Activated CD4-positive, alpha-beta T cell treated with anti-CD3 and anti-CD28 coated beads for 36 hours (primary cell): ENCODE measurements at regions not wholly inside any gene's neighbourhood (a gene's known extent, or its start where the extent isn't known, plus 50 kb on each side); places are given as distances from the start of the nearest gene placed in this dataset.

Experiments
- ATAC-seq: fragments of 200-7000 bp; cut with Tn5 transposase; one replicate; pipeline ENCODE4 v1.10.0; 2021; ENCODE audit warnings: mild to moderate bottlenecking, moderate library complexity
- CTCF ChIA-PET: fragments of 350-600 bp; sonication (Branson Sonifier 250); formaldehyde crosslinking; loops from one replicate; lab custom pipeline; 2021; ENCODE audit warnings: antibody characterized with exemption; lab: Charles Lee
- POLR2A ChIA-PET: fragments of 350-600 bp; sonication (Branson Sonifier 250); formaldehyde crosslinking; loops from one replicate; lab custom pipeline; 2021; ENCODE audit warnings: antibody characterized with exemption, inconsistent platforms; lab: Charles Lee
- DNase-seq: peaks from one replicate; pipeline ENCODE4 v3.0.0-alpha.2; 2020
- H3K27ac Mint-ChIP-seq: one replicate; pipeline ENCODE4 v1.8.0; 2021; ENCODE audit warnings: mixed read lengths
- H3K27me3 Mint-ChIP-seq: one replicate; pipeline ENCODE4 v1.8.0; 2021; ENCODE audit warnings: mixed read lengths
- H3K36me3 Mint-ChIP-seq: one replicate; pipeline ENCODE4 v1.8.0; 2021; ENCODE audit warnings: low read depth, mixed read lengths
- H3K4me1 Mint-ChIP-seq: one replicate; pipeline ENCODE4 v1.8.0; 2021; ENCODE audit warnings: mixed read lengths
- H3K4me3 Mint-ChIP-seq: one replicate; pipeline ENCODE4 v1.8.0; 2021; ENCODE audit warnings: mild to moderate bottlenecking, moderate library complexity, mixed read lengths
- H3K9me3 Mint-ChIP-seq: one replicate; pipeline ENCODE4 v1.8.0; 2021; ENCODE audit warnings: low read depth, mixed read lengths
- intact Hi-C, 2 experiments: fragments of 100-400 bp; cut with DNase I in 1 of 2; cut with micrococcal nuclease in 1 of 2; formaldehyde crosslinking; loops; one replicate each; pipeline versions ENCODE4 v1.14.2 to v1.15.1; 2022 to 2024; cut with DNase I, micrococcal nuclease

DNA sequence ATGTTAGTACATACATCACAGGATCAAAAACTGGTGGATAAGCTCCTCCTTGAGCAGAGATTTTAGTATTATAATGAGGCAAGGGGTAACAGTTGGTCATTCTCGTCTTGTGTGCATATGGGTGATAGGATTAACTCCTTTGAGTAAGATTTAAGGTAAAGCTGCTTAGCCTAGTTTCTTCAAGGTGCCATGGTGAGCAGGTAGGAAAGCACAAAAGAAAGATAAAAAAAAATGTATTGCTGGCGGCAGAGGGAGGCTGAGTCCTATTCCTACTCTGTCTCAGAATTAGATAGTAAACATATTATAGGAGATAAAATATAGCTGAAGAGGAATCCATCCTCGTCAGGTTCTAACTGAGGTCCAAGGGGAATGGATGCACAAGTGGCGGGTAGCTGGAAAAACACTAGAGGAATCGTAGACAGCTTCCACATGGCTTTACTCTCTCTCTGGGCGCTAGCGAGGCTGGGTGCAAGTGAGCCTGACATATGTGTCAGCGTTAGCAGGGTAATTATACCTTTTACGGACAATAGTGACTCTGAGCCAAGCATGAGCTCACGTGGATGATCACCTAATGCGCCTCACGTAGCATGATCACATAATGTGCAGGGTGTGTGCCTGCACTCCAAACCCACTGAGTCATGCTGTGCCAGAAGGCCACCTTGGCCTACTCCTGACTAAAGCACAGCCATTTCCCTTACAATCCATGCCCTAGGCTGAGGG is 734.3 kb upstream of the MIR17HG start:
- DNase-seq (no peak), ATAC-seq (no peak)
- Mint-ChIP-seq H3K27ac (no peak overlapping the region), H3K4me1 (no peaks in the 10 kb centered on the region), H3K9me3 (peaks cover 2% of the 10 kb centered on the region), H3K36me3 (no peaks in the 10 kb centered on the region), H3K27me3 (no peaks in the 10 kb centered on the region), H3K4me3 (no peak overlapping the region)
- POLR2A ChIA-PET, result no interaction called here
- intact Hi-C loops, result no loop called here
- CTCF ChIA-PET, result interaction anchor here (0.6 kb wide), 1 partner anchor 24 kb away, joined by 3 read pairs; no protein-coding TSS in a partner anchor

DNA sequence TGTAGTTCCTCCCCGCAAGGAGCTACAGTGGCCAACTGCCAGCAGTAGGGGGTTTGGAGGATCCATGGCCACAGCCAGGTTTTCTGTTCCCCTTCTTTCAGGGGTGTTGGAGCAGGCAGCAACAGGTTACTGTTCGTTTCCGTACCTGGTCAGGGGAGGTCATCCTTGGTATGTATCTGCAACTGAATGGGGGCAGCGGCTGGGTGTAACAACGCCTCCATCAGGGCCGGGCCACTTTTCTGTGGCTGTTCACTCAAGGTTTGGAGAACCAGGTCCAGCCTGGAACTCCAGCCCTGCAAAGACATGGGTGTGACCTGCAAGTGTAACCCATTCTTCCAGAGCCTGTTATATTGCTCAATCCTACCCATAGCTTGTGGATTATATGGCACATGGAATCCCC is 732.3 kb upstream of the MIR17HG start:
- DNase-seq, result no peak
- H3K27me3 Mint-ChIP-seq, result no peaks in the 10 kb centered on the region
- H3K9me3 Mint-ChIP-seq, result peaks cover 2% of the 10 kb centered on the region
- ATAC-seq, result no peak
- no peak overlapping the region for H3K4me3 Mint-ChIP-seq
- no peaks in the 10 kb centered on the region for H3K4me1 Mint-ChIP-seq
- H3K36me3 Mint-ChIP-seq, result no peaks in the 10 kb centered on the region
- intact Hi-C loops, result no loop called here
- ChIA-PET POLR2A (no interaction called here), CTCF (no interaction called here)
- no peak overlapping the region for H3K27ac Mint-ChIP-seq

DNA sequence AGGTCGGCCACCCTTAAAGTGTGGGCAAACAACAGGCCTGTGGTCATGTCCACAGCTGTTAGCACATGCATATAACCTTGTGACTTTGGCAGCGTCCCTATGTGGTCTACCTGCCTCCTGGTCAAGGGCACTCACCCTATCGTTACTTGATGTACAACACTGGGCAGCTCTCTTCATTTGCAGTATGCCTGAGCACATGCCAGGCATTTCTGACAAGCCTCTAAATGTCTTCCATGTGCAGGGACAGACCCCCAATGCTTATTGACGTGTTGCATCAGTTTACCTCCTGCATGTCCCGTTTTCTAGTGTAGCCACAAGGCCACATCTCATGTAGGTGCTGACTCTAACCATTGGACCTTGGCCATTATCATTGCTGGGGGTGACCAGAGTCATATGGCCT is 731.7 kb upstream of the MIR17HG start:
- Mint-ChIP-seq H3K27ac (no peak overlapping the region), H3K4me1 (no peaks in the 10 kb centered on the region), H3K4me3 (no peak overlapping the region), H3K27me3 (no peaks in the 10 kb centered on the region), H3K36me3 (no peaks in the 10 kb centered on the region), H3K9me3 (peaks cover 2% of the 10 kb centered on the region)
- intact Hi-C loops, result no loop called here
- DNase-seq (no peak), ATAC-seq (no peak)
- ChIA-PET POLR2A (no interaction called here), CTCF (no interaction called here)

DNA sequence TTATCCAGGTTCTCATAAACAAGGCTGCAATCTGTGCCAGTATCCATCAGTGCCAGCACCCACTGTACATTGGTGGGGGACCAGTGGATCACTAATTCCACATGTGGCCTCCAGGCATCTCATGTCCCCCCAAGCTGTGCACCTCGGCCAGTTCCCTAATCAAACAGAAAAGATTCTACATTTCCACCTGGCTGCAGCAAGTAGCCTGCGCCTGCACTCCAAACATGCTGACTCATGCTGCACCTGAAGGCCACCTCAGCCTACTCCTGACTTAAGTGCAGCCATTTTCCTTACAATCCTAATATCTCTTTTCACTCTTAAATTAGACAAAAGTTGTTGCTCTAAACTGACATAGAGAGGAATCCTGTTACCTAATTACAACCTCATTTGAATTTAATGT is 729.4 kb upstream of the MIR17HG start:
- ATAC-seq, result no peak
- CTCF ChIA-PET, result no interaction called here
- H3K27ac Mint-ChIP-seq, result no peak overlapping the region

DNA sequence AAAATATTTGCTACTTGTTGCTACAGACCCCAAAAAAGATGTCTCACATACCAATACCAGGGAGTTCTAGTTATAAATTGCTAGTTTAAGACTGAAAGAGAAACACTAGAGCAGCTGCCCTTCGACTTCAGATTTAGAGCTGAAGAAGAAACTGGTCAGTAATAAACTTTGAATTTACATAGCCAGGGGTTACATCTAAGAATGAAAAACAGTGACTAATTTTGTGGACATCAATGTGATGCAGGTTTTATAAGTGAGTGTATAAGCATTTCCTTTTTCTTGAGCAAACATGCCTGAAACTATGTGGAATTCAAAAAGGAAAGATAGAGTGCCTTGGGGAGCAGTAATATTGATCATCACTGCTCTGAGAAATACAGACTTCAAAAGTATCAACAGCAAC is 724.9 kb upstream of the MIR17HG start:
- no peak overlapping the region for H3K27ac Mint-ChIP-seq
- no peaks in the 10 kb centered on the region for H3K36me3 Mint-ChIP-seq
- POLR2A ChIA-PET, result no interaction called here
- no peak for ATAC-seq
- no peak overlapping the region for H3K4me3 Mint-ChIP-seq
- DNase-seq, result no peak
- CTCF ChIA-PET, result interaction anchor here (0.6 kb wide), 1 partner anchor 1523 kb away, joined by 3 read pairs; no protein-coding TSS in a partner anchor
- H3K27me3 Mint-ChIP-seq, result no peaks in the 10 kb centered on the region
- no peaks in the 10 kb centered on the region for H3K9me3 Mint-ChIP-seq
- no peaks in the 10 kb centered on the region for H3K4me1 Mint-ChIP-seq
- intact Hi-C loops, result no loop called here

More for the DNA sequence above, 729.4 kb upstream of the MIR17HG start:
- H3K36me3 Mint-ChIP-seq, result no peaks in the 10 kb centered on the region
- H3K4me3 Mint-ChIP-seq, result no peak overlapping the region
- H3K4me1 Mint-ChIP-seq, result no peaks in the 10 kb centered on the region
- intact Hi-C loops, result no loop called here
- H3K27me3 Mint-ChIP-seq, result no peaks in the 10 kb centered on the region
- H3K9me3 Mint-ChIP-seq, result peaks cover 2% of the 10 kb centered on the region
- DNase-seq, result no peak
- POLR2A ChIA-PET, result no interaction called here

DNA sequence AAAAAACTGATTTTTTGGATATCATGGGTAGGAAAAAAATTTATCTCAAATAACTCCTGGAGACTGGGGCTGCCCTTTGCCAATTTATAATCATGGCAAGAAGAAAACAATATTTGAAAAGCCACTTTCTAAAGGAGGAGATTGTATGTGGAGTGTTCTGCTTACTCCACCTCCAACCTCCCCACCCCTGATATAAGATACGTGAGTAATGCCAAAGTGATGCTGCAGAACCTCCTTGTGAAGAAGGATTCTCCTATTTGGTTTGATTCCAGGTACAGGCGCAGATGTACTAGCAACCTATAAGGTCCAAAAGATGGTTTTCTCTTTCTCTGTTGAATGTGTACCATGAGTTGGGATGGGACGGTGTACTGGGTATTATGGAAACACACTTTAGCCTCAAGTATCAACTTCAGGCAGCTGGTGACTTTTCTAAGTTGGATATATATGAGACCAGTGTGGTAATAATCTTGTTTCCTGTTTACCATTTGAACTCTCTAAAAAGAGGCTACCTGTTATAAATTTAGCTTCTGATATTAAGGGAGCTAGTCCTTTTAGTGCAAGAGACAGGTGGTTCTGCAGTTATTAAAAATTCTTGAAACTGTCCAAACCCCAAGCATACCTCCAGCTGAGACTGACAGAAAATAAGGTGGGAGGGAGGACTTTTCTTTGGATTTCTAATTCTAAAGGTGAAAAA is 724.0 kb upstream of the MIR17HG start:
- CTCF ChIA-PET, result no interaction called here
- ATAC-seq (no peak), DNase-seq (no peak)
- H3K9me3 Mint-ChIP-seq, result no peaks in the 10 kb centered on the region
- no peak overlapping the region for H3K4me3 Mint-ChIP-seq
- H3K27ac Mint-ChIP-seq, result no peak overlapping the region
- intact Hi-C loops, result no loop called here
- no peaks in the 10 kb centered on the region for H3K27me3 Mint-ChIP-seq
- no peaks in the 10 kb centered on the region for H3K4me1 Mint-ChIP-seq
- POLR2A ChIA-PET, result no interaction called here
- no peaks in the 10 kb centered on the region for H3K36me3 Mint-ChIP-seq

DNA sequence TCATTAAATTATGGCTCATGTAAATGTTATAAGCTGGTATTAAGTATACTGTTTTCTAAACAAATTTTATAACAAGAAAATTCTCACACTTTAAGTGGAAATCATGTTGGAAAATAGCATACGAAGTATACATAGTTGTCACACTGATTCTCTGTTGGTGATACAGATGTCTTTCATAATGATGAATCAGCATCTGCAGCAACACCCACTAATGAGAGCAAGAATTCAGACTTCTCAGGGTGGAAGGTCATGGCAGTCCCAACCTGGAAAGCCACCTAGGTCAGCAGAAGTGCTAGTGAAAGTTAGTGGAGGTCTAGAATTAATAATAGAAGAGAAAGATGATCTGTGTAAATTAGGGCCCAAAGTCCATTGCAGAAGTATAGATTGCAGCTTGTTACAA is 719.7 kb upstream of the MIR17HG start:
- CTCF ChIA-PET, result no interaction called here
- H3K4me3 Mint-ChIP-seq, result no peak overlapping the region
- intact Hi-C loops, result no loop called here
- H3K9me3 Mint-ChIP-seq, result peaks cover 3% of the 10 kb centered on the region
- no peak for ATAC-seq
- no peaks in the 10 kb centered on the region for H3K27me3 Mint-ChIP-seq
- H3K27ac Mint-ChIP-seq, result no peak overlapping the region
- H3K4me1 Mint-ChIP-seq, result no peaks in the 10 kb centered on the region
- no peak for DNase-seq
- H3K36me3 Mint-ChIP-seq, result no peaks in the 10 kb centered on the region
- POLR2A ChIA-PET, result interaction anchor here (0.6 kb wide), 1 partner anchor 396 kb away, joined by 3 read pairs; no protein-coding TSS in a partner anchor

DNA sequence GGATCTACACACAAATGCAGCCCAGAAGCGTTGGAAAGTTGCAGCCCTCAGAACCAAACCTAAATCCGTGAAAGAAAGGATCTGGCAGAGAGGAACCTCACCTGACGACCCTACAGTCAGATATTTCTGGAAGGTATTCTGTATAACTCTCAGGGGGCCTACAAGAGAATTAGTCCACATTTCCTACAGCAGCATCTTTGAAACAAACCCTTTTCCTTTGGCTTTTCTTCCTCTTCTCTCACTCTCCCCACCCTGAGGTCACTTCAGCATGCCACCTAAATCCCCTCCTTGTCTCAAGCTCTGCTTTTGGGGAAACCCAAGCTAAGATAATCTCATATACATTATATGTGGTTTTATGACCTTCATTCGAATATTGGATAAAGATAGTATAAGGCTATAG is 719.0 kb upstream of the MIR17HG start:
- intact Hi-C loops, result no loop called here
- Mint-ChIP-seq H3K27me3 (no peaks in the 10 kb centered on the region), H3K4me1 (no peaks in the 10 kb centered on the region), H3K4me3 (no peak overlapping the region), H3K9me3 (peaks cover 3% of the 10 kb centered on the region), H3K27ac (no peak overlapping the region), H3K36me3 (no peaks in the 10 kb centered on the region)
- ChIA-PET CTCF (no interaction called here), POLR2A (interaction anchor here (0.6 kb wide), 1 partner anchor 397 kb away, joined by 3 read pairs; no protein-coding TSS in a partner anchor)
- no peak for ATAC-seq
- DNase-seq, result no peak

DNA sequence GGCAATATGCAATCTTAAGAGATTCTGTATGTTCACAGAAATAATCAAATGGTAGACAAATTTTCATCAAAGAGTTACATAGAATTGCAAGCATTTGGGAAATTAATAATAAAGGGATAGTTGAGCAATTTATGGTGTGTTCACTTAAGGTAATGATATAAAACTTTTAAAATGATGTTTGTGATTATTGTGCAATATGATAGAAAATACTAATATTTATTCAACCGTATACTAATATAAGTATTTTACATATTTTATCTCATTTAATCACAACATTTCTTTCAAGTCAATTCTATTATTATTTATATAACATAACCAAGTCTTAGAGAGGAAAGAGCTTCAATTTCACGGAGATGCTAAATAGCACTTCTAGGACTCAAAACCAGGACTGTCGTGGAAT is 716.8 kb upstream of the MIR17HG start:
- POLR2A ChIA-PET, result no interaction called here
- intact Hi-C loops, result no loop called here

DNA sequence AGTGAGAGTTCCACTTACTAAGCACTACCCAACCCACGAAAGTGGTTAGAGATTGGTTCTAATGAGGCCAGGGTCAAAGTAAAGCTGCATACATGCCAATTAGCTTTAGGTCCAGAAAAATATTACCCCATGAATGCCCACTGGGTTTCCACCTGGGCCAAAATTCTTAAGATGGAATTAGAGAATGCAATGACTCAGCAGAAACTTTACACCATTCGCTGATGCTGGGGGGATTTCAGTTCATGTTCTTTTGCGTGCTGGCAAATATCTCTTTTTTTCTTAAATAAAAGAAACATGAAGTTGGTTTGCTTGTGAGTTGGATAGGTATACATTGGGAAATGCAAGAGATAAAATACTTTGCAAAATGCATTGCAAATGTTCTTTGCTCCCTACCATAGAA is 715.3 kb upstream of the MIR17HG start:
- POLR2A ChIA-PET, result no interaction called here
- Mint-ChIP-seq H3K4me1 (no peaks in the 10 kb centered on the region), H3K36me3 (no peaks in the 10 kb centered on the region), H3K9me3 (peaks cover 3% of the 10 kb centered on the region), H3K27me3 (no peaks in the 10 kb centered on the region), H3K27ac (no peak overlapping the region), H3K4me3 (no peak overlapping the region)
- no peak for DNase-seq
- ATAC-seq, result no peak
- intact Hi-C loops, result no loop called here
- CTCF ChIA-PET, result no interaction called here

More for the DNA sequence above, 716.8 kb upstream of the MIR17HG start:
- CTCF ChIA-PET, result no interaction called here
- Mint-ChIP-seq H3K4me3 (no peak overlapping the region), H3K27ac (no peak overlapping the region), H3K9me3 (peaks cover 3% of the 10 kb centered on the region), H3K27me3 (no peaks in the 10 kb centered on the region), H3K36me3 (no peaks in the 10 kb centered on the region), H3K4me1 (no peaks in the 10 kb centered on the region)
- ATAC-seq (no peak), DNase-seq (no peak)

DNA sequence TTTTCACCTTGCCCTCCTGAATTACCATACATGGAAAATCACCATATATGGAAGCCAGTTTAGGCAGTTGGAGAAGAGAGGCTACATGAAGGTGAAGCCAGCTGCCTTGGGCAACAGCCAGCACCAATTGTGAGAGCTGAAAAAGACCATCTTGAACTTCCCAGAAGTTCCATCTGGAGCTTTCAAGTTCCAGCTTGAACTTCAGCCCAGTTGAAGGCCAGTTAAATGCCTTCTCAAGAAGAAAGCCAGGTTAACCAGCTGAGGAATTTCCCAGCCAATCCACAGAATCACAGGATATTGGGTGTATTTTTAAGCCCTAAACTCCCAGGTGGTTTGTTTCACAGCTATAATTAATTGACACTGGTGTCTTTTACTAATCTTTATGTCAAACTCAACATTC is 713.6 kb upstream of the MIR17HG start:
- Mint-ChIP-seq H3K9me3 (peaks cover 3% of the 10 kb centered on the region), H3K27ac (no peak overlapping the region), H3K27me3 (no peaks in the 10 kb centered on the region), H3K36me3 (no peaks in the 10 kb centered on the region), H3K4me3 (no peak overlapping the region), H3K4me1 (no peaks in the 10 kb centered on the region)
- POLR2A ChIA-PET, result no interaction called here
- intact Hi-C loops, result no loop called here
- DNase-seq (no peak), ATAC-seq (no peak)
- CTCF ChIA-PET, result no interaction called here

DNA sequence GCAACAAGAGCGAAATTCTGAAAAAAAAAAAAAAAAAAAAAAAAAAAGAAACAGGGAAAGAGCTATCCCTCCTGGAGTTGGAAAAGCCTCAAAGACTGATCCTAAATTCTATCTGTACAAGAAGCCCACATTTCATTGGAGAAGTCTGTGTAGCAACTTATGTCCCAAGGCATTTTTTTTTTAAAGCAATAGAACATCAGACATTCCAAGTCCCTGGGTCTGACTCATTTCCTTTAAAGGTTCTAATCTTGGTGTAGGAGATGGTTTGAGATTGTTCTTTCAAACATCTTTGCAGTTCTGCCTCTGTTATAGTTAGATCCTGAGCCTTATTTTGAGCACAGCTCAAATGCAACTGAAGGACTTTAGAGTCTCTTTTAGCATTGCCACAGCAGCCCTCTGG is 706.5 kb upstream of the MIR17HG start:
- no peaks in the 10 kb centered on the region for H3K4me1 Mint-ChIP-seq
- ChIA-PET CTCF (no interaction called here), POLR2A (no interaction called here)
- no peaks in the 10 kb centered on the region for H3K36me3 Mint-ChIP-seq
- intact Hi-C loops, result no loop called here
- ATAC-seq (no peak), DNase-seq (no peak)
- no peak overlapping the region for H3K4me3 Mint-ChIP-seq
- no peaks in the 10 kb centered on the region for H3K27me3 Mint-ChIP-seq
- H3K9me3 Mint-ChIP-seq, result peaks cover 7% of the 10 kb centered on the region
- H3K27ac Mint-ChIP-seq, result no peak overlapping the region
